Tibial nerve (tissue), 4 donors: ENCODE measurements at regions not wholly inside any gene's neighbourhood (a gene's known extent, or its start where the extent isn't known, plus 50 kb on each side); places are given as distances from the start of the nearest gene placed in this dataset.

Source experiments
- DNase-seq, 2 donors: peaks; one replicate each; pipeline ENCODE4 v3.0.0-alpha.2; 2019; ENCODE audit warnings: low spot score in 2 of 2
- H3K27ac ChIP-seq, 4 donors: fragments of 200-600 bp; sonication (generic) in 3 of 4; one replicate each; pipeline ENCODE4 v1.5.1; 2017 to 2019; ENCODE audit warnings: mild to moderate bottlenecking in 1 of 4
- H3K27me3 ChIP-seq, 2 donors: fragments of 200-600 bp; sonication (generic) in 1 of 2; one replicate each; pipeline versions ENCODE4 v1.5.1 to v1.6.0; 2017 to 2019
- H3K36me3 ChIP-seq, 3 donors: fragments of 200-600 bp; sonication (generic); one replicate each; pipeline ENCODE4 v1.5.1; 2018 to 2019
- H3K4me1 ChIP-seq, 4 donors: fragments of 200-600 bp; sonication (generic) in 3 of 4; one replicate each; pipeline ENCODE4 v1.5.1; 2017 to 2019
- H3K4me3 ChIP-seq, 4 donors: fragments of 200-600 bp; sonication (generic) in 3 of 4; one replicate each; pipeline ENCODE4 v1.5.1; 2017 to 2019; ENCODE audit warnings: mild to moderate bottlenecking in 1 of 4, moderate library complexity in 1 of 4
- H3K9me3 ChIP-seq, 4 donors: fragments of 200-600 bp; sonication (generic) in 3 of 4; one replicate each; pipeline ENCODE4 v1.5.1; 2017 to 2019
- EP300 ChIP-seq, 2 donors: sonication (generic); formaldehyde crosslinking; IDR thresholded peaks; one replicate each; pipeline ENCODE4 v1.6.1; 2017; ENCODE audit warnings: antibody characterized with exemption in 2 of 2, mild to moderate bottlenecking in 1 of 2
- POLR2A ChIP-seq, 2 donors: fragments of 450-650 bp; IDR thresholded peaks; one replicate each; pipeline ENCODE4 v1.6.1; 2017; ENCODE audit warnings: antibody characterized with exemption in 2 of 2, mild to moderate bottlenecking in 2 of 2, moderate library complexity in 2 of 2
- WGBS, 2 donors: methylation state at CpG; one replicate each; pipeline ENCODE4 v1.1.5; 2018; 5-methylcytosine and 5-hydroxymethylcytosine counted together
- TF ChIP-seq, protein P1 (sequence below), 5 experiments: fragments of 200-600 bp in 3 of 5; fragments of 450-650 bp in 2 of 5; sonication (generic) in 3 of 5; IDR thresholded peaks; one replicate each; pipeline ENCODE4 v1.5.1; 2016 to 2019; ENCODE audit warnings: antibody characterized with exemption in 5 of 5, mild to moderate bottlenecking in 3 of 5, moderate library complexity in 2 of 5

DNA sequence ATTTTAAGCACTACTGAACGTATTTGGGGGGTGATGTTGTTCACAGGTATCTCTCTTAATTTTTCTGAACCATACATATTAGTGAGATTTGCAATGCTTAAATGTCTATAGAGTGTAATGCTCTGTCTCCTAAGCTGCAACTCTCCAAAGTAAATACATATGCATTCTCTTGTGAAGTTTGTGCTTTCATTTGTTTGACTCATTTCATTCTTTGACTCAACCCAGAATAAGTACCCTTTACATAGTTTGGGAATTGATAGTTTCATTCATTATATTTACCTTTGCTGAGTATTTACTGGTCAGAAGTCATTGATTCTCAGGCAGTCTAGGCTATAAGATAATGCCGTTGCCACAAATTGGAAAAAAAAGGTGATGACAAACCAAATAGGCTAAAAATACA lies 406.9 kb downstream of the FGF9 start:
- H3K4me3 ChIP-seq: no peak overlapping the region

DNA sequence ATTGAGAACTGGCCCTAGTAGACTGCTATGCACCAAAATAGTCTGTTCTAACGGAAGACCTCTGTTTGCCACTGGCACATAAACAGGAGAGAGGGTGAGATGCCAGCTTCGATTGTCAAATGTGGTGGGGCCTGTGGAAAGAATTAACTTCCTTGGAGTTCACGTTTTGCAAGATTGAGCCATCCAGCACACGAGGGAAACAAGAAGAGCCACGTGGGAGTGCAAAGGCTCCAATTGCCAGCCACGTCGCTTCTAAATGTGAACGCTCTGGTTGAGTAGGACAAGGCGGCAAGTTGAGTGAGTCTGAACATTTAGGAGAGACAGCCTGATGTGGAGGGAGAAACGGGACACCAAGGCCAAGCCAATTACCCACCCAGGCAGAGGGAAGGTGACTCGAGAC lies 409.1 kb downstream of the FGF9 start:
- Histone ChIP-seq H3K27me3 (no peaks in the 10 kb centered on the region), H3K9me3 (no peaks in the 10 kb centered on the region), H3K36me3 (no peaks in the 10 kb centered on the region), H3K4me1 (no peaks in the 10 kb centered on the region), H3K4me3 (no peak overlapping the region), H3K27ac (no peak overlapping the region)
- 85 to 86% methylated on average over 11 of the region's 11 CpGs for WGBS, 2 donors
- no peak for DNase-seq
- TF ChIP-seq POLR2A (IDR thresholded peaks at IDR 0.05): no peak
- TF ChIP-seq, protein P1, sequence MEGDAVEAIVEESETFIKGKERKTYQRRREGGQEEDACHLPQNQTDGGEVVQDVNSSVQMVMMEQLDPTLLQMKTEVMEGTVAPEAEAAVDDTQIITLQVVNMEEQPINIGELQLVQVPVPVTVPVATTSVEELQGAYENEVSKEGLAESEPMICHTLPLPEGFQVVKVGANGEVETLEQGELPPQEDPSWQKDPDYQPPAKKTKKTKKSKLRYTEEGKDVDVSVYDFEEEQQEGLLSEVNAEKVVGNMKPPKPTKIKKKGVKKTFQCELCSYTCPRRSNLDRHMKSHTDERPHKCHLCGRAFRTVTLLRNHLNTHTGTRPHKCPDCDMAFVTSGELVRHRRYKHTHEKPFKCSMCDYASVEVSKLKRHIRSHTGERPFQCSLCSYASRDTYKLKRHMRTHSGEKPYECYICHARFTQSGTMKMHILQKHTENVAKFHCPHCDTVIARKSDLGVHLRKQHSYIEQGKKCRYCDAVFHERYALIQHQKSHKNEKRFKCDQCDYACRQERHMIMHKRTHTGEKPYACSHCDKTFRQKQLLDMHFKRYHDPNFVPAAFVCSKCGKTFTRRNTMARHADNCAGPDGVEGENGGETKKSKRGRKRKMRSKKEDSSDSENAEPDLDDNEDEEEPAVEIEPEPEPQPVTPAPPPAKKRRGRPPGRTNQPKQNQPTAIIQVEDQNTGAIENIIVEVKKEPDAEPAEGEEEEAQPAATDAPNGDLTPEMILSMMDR (IDR thresholded peaks at IDR 0.05): no peak
- no peak for TF ChIP-seq EP300 (IDR thresholded peaks at IDR 0.05)

More for the DNA sequence above, 406.9 kb downstream of the FGF9 start:
- Histone ChIP-seq H3K27ac (no peak overlapping the region), H3K9me3 (no peaks in the 10 kb centered on the region), H3K27me3 (no peaks in the 10 kb centered on the region), H3K36me3 (no peaks in the 10 kb centered on the region), H3K4me1 (no peaks in the 10 kb centered on the region)
- 23 to 26% methylated on average over 2 of the region's 2 CpGs for WGBS, 2 donors
- no peak for TF ChIP-seq POLR2A (IDR thresholded peaks at IDR 0.05)
- TF ChIP-seq, protein P1 (IDR thresholded peaks at IDR 0.05): no peak
- no peak for TF ChIP-seq EP300 (IDR thresholded peaks at IDR 0.05)
- no peak for DNase-seq

DNA sequence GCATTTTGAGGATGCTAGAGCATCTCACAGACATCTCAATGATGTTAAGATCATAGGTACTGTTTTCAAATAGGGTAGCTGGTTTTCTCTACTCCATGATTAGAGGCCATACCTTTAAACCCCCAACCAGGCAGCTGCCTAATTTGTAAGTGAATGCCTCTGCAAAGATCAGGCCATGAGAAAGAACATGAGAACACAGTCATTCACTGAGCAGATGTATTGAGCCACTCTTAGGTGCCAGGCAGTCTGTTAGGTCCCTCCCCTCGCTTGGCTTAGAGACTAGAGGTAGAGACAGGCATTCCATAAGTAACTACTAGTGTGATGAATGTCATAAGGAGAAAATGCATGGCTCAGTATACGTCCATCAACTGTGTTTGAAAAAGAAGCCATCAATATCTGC lies 410.0 kb downstream of the FGF9 start:
- WGBS, 2 donors: 83 to 89% methylated on average over 2 of the region's 2 CpGs
- Histone ChIP-seq H3K4me1 (no peaks in the 10 kb centered on the region), H3K9me3 (no peaks in the 10 kb centered on the region), H3K27ac (no peak overlapping the region), H3K36me3 (no peaks in the 10 kb centered on the region), H3K4me3 (no peak overlapping the region), H3K27me3 (no peaks in the 10 kb centered on the region)
- DNase-seq: no peak
- TF ChIP-seq, protein P1 (IDR thresholded peaks at IDR 0.05): no peak
- TF ChIP-seq POLR2A (IDR thresholded peaks at IDR 0.05) (no peak), EP300 (IDR thresholded peaks at IDR 0.05) (no peak)

DNA sequence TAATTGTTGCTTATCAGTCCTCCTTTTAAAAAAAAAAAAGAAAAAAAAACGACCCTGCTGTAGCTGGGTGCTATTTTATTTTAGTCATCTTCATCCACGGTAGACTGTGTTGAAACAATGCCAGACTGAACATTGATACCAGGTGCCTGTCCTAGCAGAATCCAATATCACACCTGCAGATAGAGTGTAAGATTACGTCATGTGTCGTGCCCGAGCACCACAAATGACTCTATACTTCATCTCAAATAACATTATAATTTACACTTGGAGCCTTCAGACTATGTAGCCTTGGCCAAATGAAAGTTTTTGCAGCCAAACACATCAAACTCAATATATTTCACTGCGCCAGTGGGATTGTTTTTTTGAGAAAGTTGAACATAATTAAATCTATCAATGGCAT lies 410.6 kb downstream of the FGF9 start:
- TF ChIP-seq EP300 (IDR thresholded peaks at IDR 0.05) (no peak), POLR2A (IDR thresholded peaks at IDR 0.05) (no peak)
- no peaks in the 10 kb centered on the region for H3K9me3 ChIP-seq
- no peak for DNase-seq
- H3K36me3 ChIP-seq: no peaks in the 10 kb centered on the region
- H3K27me3 ChIP-seq: no peaks in the 10 kb centered on the region
- WGBS, 2 donors: 71 to 73% methylated on average over 6 of the region's 6 CpGs
- H3K4me3 ChIP-seq: no peak overlapping the region
- H3K4me1 ChIP-seq: no peaks in the 10 kb centered on the region
- H3K27ac ChIP-seq: no peak overlapping the region

DNA sequence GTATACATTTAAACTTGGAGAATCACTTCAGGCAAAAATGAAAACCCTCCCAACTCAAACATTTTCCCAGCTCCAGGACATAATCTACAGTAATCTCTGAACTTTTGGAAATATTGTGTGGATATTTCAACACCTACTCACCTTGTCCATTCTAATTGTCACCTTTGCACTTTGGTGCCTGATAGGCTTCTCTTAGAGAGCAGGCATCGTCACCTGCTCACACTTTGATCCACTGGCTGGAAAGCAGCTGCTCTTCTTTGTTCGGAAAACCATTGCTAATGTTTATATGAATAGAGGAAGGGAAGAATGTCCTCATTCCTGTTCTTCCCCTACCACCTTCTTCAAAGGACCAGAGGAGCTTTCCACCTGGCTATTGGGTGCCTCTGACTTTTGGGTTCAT lies 411.2 kb downstream of the FGF9 start:
- no peak for DNase-seq
- no peaks in the 10 kb centered on the region for H3K9me3 ChIP-seq
- WGBS, 2 donors: 89% methylated on average over 2 of the region's 2 CpGs
- no peaks in the 10 kb centered on the region for H3K27me3 ChIP-seq
- H3K4me1 ChIP-seq: no peaks in the 10 kb centered on the region
- H3K4me3 ChIP-seq: no peak overlapping the region
- TF ChIP-seq POLR2A (IDR thresholded peaks at IDR 0.05) (no peak), EP300 (IDR thresholded peaks at IDR 0.05) (no peak)
- TF ChIP-seq, protein P1 (IDR thresholded peaks at IDR 0.05): no peak
- no peaks in the 10 kb centered on the region for H3K36me3 ChIP-seq
- H3K27ac ChIP-seq: no peak overlapping the region
